GM19372 (cell line): ENCODE measurements at regions not wholly inside any gene's neighbourhood (a gene's known extent, or its start where the extent isn't known, plus 50 kb on each side); places are given as distances from the start of the nearest gene placed in this dataset.

ENCODE experiments used
- ATAC-seq: cut with Tn5 transposase; IDR thresholded peaks from one replicate; pipeline ENCODE4 v1.9.1; 2021; ENCODE audit warnings: mild to moderate bottlenecking, low read depth, moderate library complexity; ENCODE audit not compliant: unreplicated experiment

- ATAC-seq: no peak
These were observed 749.0 kb downstream of the PDCD6IP start for GRCh38 chr3:34547297-34547920.

- ATAC-seq: no peak
These were observed 768.8 kb downstream of the PDCD6IP start for GRCh38 chr3:34567266-34567665.

GRCh38 chr3:34568766-34569165 is 770.3 kb downstream of the PDCD6IP start:
- ATAC-seq: no peak

DNA sequence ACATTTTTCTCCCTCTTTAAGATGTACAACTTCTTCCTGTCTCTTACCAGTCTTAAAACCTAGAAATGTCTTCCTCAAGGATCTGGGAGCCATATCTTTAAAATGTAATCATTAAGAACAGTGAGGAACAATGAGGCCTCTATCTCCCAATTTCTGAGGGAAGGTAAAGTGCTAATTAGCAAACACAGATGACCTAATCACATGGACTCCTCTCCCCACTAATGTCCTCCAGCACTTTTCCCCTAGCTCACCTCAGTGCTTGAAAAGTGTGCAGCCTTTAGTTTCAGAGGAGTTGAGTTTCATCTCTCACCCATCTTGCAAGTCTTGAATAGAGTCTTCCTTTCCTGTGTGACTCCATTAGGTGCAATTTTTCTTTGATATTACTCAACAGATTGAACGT is 771.0 kb downstream of the PDCD6IP start:
- ATAC-seq: no peak

DNA sequence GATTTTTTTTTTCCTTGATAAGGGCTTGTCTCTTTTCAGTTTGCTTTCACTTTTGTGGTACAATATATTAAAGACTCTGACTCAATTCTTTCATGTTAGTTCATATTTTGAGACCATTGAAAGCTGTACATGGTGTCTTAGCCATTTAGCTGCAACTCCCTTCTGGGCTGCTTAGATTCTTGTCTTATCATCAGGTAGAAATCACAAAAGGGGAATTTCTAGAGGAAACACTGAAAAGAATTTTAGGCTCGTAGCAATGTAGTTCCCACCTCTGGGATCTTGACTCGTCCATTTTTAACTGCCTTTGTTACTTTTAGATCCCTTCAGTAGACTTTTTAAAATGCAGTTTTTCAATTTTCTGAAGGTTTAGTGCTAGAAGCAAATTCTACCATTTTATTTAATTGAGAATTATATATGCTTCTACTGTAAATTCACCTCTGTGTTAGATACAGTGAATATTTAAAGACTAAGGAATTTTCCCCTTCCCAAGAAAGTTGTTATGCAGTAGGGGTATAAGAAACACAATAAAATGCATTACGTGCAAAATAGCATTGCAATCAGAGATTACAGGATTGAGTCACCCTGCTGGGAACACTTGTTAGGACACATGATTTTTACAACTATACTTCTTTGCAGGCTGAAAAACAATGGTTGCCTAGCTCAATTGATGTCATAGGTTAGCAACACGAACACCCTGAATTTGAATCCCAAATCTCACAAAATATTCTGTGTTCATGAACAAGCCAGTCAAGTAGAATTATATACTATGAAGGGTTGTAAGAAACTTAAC is 772.7 kb downstream of the PDCD6IP start:
- no peak for ATAC-seq

GRCh38 chr3:34571714-34572113 is 773.3 kb downstream of the PDCD6IP start:
- no peak for ATAC-seq

GRCh38 chr3:34575776-34576175 is 777.3 kb downstream of the PDCD6IP start:
- ATAC-seq: no peak

GRCh38 chr3:34582055-34582454 is 783.6 kb downstream of the PDCD6IP start:
- no peak for ATAC-seq

- ATAC-seq: no peak
These were observed 785.0 kb downstream of the PDCD6IP start for GRCh38 chr3:34583451-34583850.

DNA sequence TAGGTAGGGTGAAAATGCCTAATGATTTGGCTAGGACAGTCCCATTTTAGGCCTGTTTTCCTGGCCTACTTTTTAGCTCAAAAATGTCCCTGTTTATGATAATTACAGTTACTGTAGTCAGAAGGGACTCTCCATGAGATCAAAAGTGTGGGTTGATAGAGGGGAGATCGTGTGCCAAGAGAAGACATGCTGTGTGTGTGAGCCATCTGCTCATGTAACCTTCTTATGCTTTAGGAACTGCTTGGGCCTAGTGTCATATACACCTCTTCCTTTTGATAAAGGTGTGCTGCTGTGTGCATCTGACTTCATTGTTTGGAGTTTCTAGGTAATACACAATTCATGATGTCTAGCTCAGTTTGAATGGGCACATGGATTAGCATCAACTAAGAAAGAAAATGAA is 786.5 kb downstream of the PDCD6IP start:
- no peak for ATAC-seq

GRCh38 chr3:34599595-34599994 is 801.2 kb downstream of the PDCD6IP start:
- ATAC-seq: no peak

DNA sequence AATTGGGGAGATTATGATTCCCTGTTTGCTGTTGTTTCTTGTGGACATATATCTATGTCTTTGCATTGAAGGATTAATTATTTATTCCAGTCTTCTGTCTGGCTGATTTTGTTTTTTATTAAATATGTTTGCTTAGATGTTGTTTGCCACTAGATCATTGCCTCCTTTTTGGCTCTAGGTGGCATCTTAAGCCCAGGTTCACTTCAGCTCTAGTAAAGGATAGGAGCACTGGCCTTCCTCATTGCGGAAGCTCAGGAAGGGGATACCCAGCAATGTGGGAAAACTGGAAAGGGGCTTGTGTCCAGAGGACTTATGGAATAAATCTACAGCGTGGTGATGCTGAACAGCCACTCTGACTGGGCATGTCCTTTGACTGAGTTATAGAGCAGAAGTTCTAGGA is 821.6 kb downstream of the PDCD6IP start:
- ATAC-seq: no peak

DNA sequence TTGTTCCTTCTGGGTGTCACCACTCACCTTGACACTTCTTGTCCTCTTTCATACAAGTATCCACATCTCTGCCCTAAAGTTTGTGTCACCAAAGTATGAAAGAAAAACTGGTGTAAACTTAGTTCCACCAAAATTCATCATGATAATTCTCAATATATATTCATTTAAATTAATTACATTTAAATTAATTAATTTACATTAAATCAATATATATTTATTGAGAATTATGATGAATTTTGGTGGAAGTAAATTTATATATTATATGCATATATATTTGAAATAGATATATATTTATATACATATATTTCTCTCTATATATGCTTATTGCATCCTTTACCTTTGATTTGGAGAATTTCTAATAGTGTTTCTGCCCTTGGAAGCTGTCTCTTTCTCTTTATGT is 828.3 kb downstream of the PDCD6IP start:
- no peak for ATAC-seq

- no peak for ATAC-seq
These were observed 836.5 kb downstream of the PDCD6IP start for GRCh38 chr3:34634939-34635338.

DNA sequence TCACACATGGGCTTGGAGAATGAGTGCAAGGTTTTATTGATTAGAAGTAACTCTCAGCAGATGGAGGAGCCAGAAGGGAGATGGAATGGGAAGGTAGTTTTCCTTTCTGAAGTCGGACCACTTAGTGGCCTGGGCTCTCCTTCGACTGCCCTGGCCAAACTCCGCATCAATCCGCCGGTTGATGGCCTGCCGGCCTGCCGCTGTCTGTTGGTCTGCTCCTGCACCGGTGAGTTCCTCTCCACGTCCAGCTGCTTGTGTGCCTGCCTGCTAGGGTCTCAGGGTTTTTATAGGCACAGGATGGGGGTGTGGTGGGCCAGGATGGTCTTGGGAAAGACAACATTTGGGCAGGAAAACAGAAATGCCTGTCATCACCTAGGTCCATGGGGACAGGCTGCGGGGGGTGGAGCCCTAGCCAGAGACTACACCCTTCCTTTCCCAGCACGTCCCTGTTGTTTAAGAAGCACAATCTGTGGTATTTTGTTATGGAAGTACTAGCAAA is 837.0 kb downstream of the PDCD6IP start:
- no peak for ATAC-seq

DNA sequence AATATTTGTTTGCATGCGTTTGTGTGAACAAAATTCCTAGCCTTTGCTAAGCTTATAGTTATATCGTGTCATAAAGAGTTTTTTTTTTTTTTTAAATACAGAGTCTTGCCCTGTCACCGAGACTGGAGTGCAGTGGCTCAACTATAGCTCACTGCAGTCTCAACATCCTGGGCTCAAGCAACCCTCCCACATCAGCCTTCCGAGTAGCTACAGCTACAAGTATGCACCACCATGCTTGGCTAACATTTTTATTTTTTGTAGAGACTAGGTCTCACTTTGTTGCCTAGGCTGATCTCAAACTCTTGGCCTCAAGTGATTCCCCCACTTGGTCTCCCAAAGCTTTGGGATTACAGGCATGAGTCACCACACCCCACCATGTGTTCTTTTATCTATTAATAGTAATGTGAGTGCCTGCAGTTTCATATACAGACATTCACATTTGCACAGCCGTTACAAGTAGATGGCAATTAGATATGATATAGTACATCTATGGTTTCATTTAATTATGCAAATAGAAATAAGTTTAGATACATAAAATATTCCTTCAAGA is 848.6 kb downstream of the PDCD6IP start:
- ATAC-seq: no peak

GRCh38 chr3:34650131-34650530 is 851.7 kb downstream of the PDCD6IP start:
- ATAC-seq: no peak

DNA sequence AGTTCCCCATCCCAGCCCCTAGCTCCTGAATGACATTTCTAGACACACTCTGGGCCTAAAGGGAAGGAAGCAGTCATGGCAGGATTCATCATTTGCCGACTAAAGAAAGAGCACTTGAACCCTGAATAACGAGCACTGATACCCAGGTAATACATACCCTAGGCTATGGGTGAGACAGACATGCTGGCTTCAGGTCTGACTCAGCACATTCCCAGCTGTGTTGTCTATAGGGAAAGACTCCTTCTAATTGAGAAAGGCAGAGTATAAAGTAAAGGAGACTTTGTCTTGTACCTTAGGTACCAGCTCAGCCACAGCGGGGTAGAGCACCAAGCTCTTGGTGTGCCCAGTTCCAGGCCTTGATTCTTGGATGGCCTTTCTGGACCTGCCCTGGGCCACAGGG is 870.5 kb downstream of the PDCD6IP start:
- no peak for ATAC-seq

GRCh38 chr3:34669490-34669889 is 871.1 kb downstream of the PDCD6IP start:
- ATAC-seq: no peak

GRCh38 chr3:34675383-34676120 is 877.1 kb downstream of the PDCD6IP start:
- ATAC-seq: no peak

DNA sequence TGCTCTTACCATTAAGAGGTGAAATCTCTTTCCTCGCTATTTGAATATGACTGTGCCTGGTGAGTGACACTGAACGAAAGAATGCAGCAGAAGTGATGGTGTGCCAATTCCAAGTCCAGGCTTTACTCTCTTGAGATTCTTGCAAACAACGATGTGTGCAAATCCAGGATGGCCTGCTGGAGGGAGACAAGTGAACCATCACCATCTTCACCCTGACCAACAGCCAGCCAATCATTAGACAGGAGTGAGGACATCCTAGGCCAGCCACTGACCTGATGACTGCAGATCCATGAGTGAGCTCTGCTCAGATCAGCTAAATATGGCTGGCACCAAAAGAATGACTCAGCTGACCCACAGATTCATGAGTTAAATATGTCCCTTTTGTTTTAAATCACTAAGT is 878.0 kb downstream of the PDCD6IP start:
- ATAC-seq: no peak
